DND-41 (cell line): ENCODE measurements at regions not wholly inside any gene's neighbourhood (a gene's known extent, or its start where the extent isn't known, plus 50 kb on each side); places are given as distances from the start of the nearest gene placed in this dataset.

Experiments
- ATAC-seq: fragments of 200-7000 bp; cut with Tn5 transposase; 3 replicates; pipeline ENCODE4 v1.9.1; 2021; ENCODE audit warnings: low read depth; ENCODE audit not compliant: insufficient read depth
- DNase-seq: peaks from one replicate; pipeline ENCODE4 v3.0.0-alpha.2; 2020
- H2AFZ ChIP-seq: 2 replicates; pipeline ENCODE4 v1.6.0; 2012; ENCODE audit warnings: low read depth, low read length
- H3K27ac ChIP-seq: 2 replicates; pipeline ENCODE4 v1.5.1; 2012; ENCODE audit warnings: low read length, inconsistent platforms
- H3K27me3 ChIP-seq: fragments of 200-600 bp; sonication (generic); 2 replicates; pipeline ENCODE4 v1.6.0; 2012; ENCODE audit warnings: low read length, mild to moderate bottlenecking, inconsistent platforms; ENCODE audit not compliant: insufficient read depth, poor library complexity
- H3K36me3 ChIP-seq: 2 replicates; pipeline ENCODE4 v1.5.1; 2012; ENCODE audit warnings: low read length, inconsistent platforms; ENCODE audit not compliant: insufficient read depth
- H3K4me1 ChIP-seq: 2 replicates; pipeline ENCODE4 v1.5.1; 2012; ENCODE audit warnings: mild to moderate bottlenecking, low read length; ENCODE audit not compliant: insufficient read depth
- H3K4me2 ChIP-seq: 2 replicates; pipeline ENCODE4 v1.6.0; 2012; ENCODE audit warnings: mild to moderate bottlenecking, moderate library complexity, low read length, inconsistent platforms; ENCODE audit not compliant: insufficient read depth
- H3K4me3 ChIP-seq, 2 experiments: fragments of 200-600 bp in 1 of 2; shearing (Covaris generic) in 1 of 2; 2 replicates each; pipeline ENCODE4 v1.5.1; 2012 to 2016; ENCODE audit warnings: inconsistent platforms in 2 of 2, low read length in 2 of 2, mild to moderate bottlenecking in 2 of 2, low read depth in 1 of 2, moderate library complexity in 1 of 2
- H3K79me2 ChIP-seq: 2 replicates; pipeline ENCODE4 v1.6.0; 2012; ENCODE audit warnings: low read length, inconsistent platforms; ENCODE audit not compliant: insufficient read depth
- H3K9ac ChIP-seq: 2 replicates; pipeline ENCODE4 v1.6.0; 2012; ENCODE audit warnings: low read depth, mild to moderate bottlenecking, inconsistent platforms, low read length, moderate library complexity
- H3K9me3 ChIP-seq: 2 replicates; pipeline ENCODE4 v1.5.1; 2012; ENCODE audit warnings: low read length, moderate library complexity, mild to moderate bottlenecking, inconsistent platforms; ENCODE audit not compliant: insufficient read depth, severe bottlenecking
- H4K20me1 ChIP-seq: 2 replicates; pipeline ENCODE4 v1.6.0; 2012; ENCODE audit warnings: low read length; ENCODE audit not compliant: insufficient read depth
- CTCF ChIP-seq: IDR thresholded peaks from 2 replicates; pipeline ENCODE4 v1.5.1; 2012; ENCODE audit warnings: borderline replicate concordance, low read length, moderate library complexity, mild to moderate bottlenecking; ENCODE audit not compliant: poor library complexity, severe bottlenecking; ENCODE audit errors: extremely low read depth
- EZH2 ChIP-seq: IDR thresholded peaks from 3 replicates; pipeline ENCODE4 v1.6.1; 2012; ENCODE audit warnings: borderline replicate concordance, low read depth, mild to moderate bottlenecking, moderate library complexity, low read length, inconsistent platforms; ENCODE audit not compliant: severe bottlenecking

- peaks cover 6% of the 10 kb centered on the region for H3K9me3 ChIP-seq
- H3K27me3 ChIP-seq, result no peaks in the 10 kb centered on the region
- TF ChIP-seq CTCF (no peak), EZH2 (no peak)
- DNase-seq (peak; percentile 51), ATAC-seq (peak; percentile 72)
- H3K36me3 ChIP-seq, result no peaks in the 10 kb centered on the region
- H3K27ac ChIP-seq, result peak overlapping the region; percentile 40
- H4K20me1 ChIP-seq, result no peaks in the 10 kb centered on the region
- no peak overlapping the region for H2AFZ ChIP-seq
- no peak overlapping the region for H3K9ac ChIP-seq
- H3K79me2 ChIP-seq, result no peaks in the 10 kb centered on the region
- peaks cover 20% of the 10 kb centered on the region for H3K4me1 ChIP-seq
- no peak overlapping the region for H3K4me2 ChIP-seq
- H3K4me3 ChIP-seq, result no peak overlapping the region
These were observed 900.6 kb downstream of the VRK1 start for GRCh38 chr14:97697772-97698171.

- H2AFZ ChIP-seq, result no peak overlapping the region
- no peak for ATAC-seq
- no peaks in the 10 kb centered on the region for H3K36me3 ChIP-seq
- no peak overlapping the region for H3K27ac ChIP-seq
- peaks cover 17% of the 10 kb centered on the region for H3K9me3 ChIP-seq
- H3K9ac ChIP-seq, result no peak overlapping the region
- no peaks in the 10 kb centered on the region for H3K27me3 ChIP-seq
- H3K79me2 ChIP-seq, result no peaks in the 10 kb centered on the region
- no peak overlapping the region for H3K4me2 ChIP-seq
- no peaks in the 10 kb centered on the region for H4K20me1 ChIP-seq
- peaks cover 33% of the 10 kb centered on the region for H3K4me1 ChIP-seq
- H3K4me3 ChIP-seq, result no peak overlapping the region
- DNase-seq, result no peak
- TF ChIP-seq EZH2, result no peak
- TF ChIP-seq CTCF, result no peak
These were observed 901.8 kb downstream of the VRK1 start for GRCh38 chr14:97699026-97699425.

GRCh38 chr14:97703006-97703760 is 906.0 kb downstream of the VRK1 start:
- H3K36me3 ChIP-seq, result no peaks in the 10 kb centered on the region
- H3K27me3 ChIP-seq, result no peaks in the 10 kb centered on the region
- H3K9ac ChIP-seq, result no peak overlapping the region
- no peak overlapping the region for H2AFZ ChIP-seq
- no peak overlapping the region for H3K4me2 ChIP-seq
- DNase-seq (peak; percentile 61), ATAC-seq (peak; percentile 8; the same call in 2 of the 3 replicates)
- H3K27ac ChIP-seq, result peak overlapping the region; percentile 97
- no peaks in the 10 kb centered on the region for H4K20me1 ChIP-seq
- no peaks in the 10 kb centered on the region for H3K79me2 ChIP-seq
- H3K4me1 ChIP-seq, result peaks cover 67% of the 10 kb centered on the region
- H3K9me3 ChIP-seq, result peaks cover 17% of the 10 kb centered on the region
- TF ChIP-seq CTCF, result no peak
- TF ChIP-seq EZH2, result no peak
- H3K4me3 ChIP-seq, result no peak overlapping the region
